ENCODE measurements at regions not wholly inside any gene's neighbourhood (a gene's known extent, or its start where the extent isn't known, plus 50 kb on each side); places are given as distances from the start of the nearest gene placed in this dataset.
"Not testable (repeated sequence)": the region's sequence is repeated elsewhere in the genome, so short reads cannot be mapped to it uniquely, and the experiment has no call there.

GRCh38 chr5:124796495-124796894, 50.1 kb upstream of the ZNF608 start:
- DNase-seq = no peak

GRCh38 chr5:124797665-124798087, 51.2 kb upstream of the ZNF608 start:
- DNase-seq = no peak

GRCh38 chr5:124798890-124799289, 52.5 kb upstream of the ZNF608 start:
- no peak for DNase-seq

GRCh38 chr5:124801551-124801950, 55.1 kb upstream of the ZNF608 start:
- no peak for DNase-seq

GRCh38 chr5:124803617-124804323, 57.3 kb upstream of the ZNF608 start:
- no peak for DNase-seq

- DNase-seq = no peak
Measured at GRCh38 chr5:124806026-124806372, 59.6 kb upstream of the ZNF608 start.

- no peak for DNase-seq
Measured at GRCh38 chr5:124806373-124807077, 60.1 kb upstream of the ZNF608 start.

- no peak for DNase-seq
Measured at GRCh38 chr5:124808842-124809268, 62.4 kb upstream of the ZNF608 start.

GRCh38 chr5:124810396-124811006, 64.1 kb upstream of the ZNF608 start:
- DNase-seq = no peak

- DNase-seq = no peak
Measured at GRCh38 chr5:124812771-124813358, 66.4 kb upstream of the ZNF608 start.

GRCh38 chr5:124816381-124816780, 69.9 kb upstream of the ZNF608 start:
- DNase-seq = no peak

- no peak for DNase-seq
Measured at GRCh38 chr5:124819201-124819600, 72.8 kb upstream of the ZNF608 start.

GRCh38 chr5:124822647-124823046, 76.2 kb upstream of the ZNF608 start:
- DNase-seq = no peak

- no peak for DNase-seq
Measured at GRCh38 chr5:124823380-124823779, 76.9 kb upstream of the ZNF608 start.

GRCh38 chr5:124824637-124825158, 78.3 kb upstream of the ZNF608 start:
- DNase-seq = no peak

GRCh38 chr5:124825250-124825982, 79.0 kb upstream of the ZNF608 start:
- no peak for DNase-seq

GRCh38 chr5:124825983-124826337, 79.5 kb upstream of the ZNF608 start:
- DNase-seq = no peak

GRCh38 chr5:124828731-124829234, 82.3 kb upstream of the ZNF608 start:
- no peak for DNase-seq

- DNase-seq = no peak
Measured at GRCh38 chr5:124831687-124832240, 85.3 kb upstream of the ZNF608 start.

GRCh38 chr5:124832510-124832909, 86.1 kb upstream of the ZNF608 start:
- no peak for DNase-seq

- DNase-seq = not testable (repeated sequence)
Measured at GRCh38 chr5:124836314-124836713, 89.9 kb upstream of the ZNF608 start.

GRCh38 chr5:124839371-124839998, 93.0 kb upstream of the ZNF608 start:
- DNase-seq = no peak

Measured in stimulated activated CD4-positive, alpha-beta T cell treated with anti-CD3 and anti-CD28 coated beads, Interleukin-2, amount 100 ng/mL, for 24 hours (primary cell).